Heart left ventricle (tissue), 13 donors: ENCODE measurements at regions not wholly inside any gene's neighbourhood (a gene's known extent, or its start where the extent isn't known, plus 50 kb on each side); places are given as distances from the start of the nearest gene placed in this dataset.

Experiments
- CTCF ChIP-seq, 12 donors: fragments of 200-600 bp; sonication (generic) in 4 of 12; IDR thresholded peaks; one replicate each; pipeline versions ENCODE4 v1.5.0 to v1.8.0; 2018 to 2022; ENCODE audit warnings: antibody characterized with exemption in 12 of 12, mild to moderate bottlenecking in 5 of 12
- POLR2A ChIP-seq, 2 donors: fragments of 450-650 bp; IDR thresholded peaks; one replicate each; pipeline ENCODE4 v1.6.1; 2017; ENCODE audit warnings: antibody characterized with exemption in 2 of 2, mild to moderate bottlenecking in 2 of 2, moderate library complexity in 2 of 2
- donor health status: ischemic (EF 13 %, LVEDD 7.1; RV severe dilation, severe dysfunction).
- donor health status: DM: no; HTN: yes; CAD: no.
- donor health status: DM: no; HTN: no; CAD: no.
- donor health status: ischemic (EF 25% LVEDD 6.9; RV normal size, moderate dysfunction).
- donor health status: ischemic (EF 25% LVEDD 5.7; RV mildly dilated, moderate dysfunction).
- donor health status: ischemic (EF 35%, LVEDD 5.7; RV mildly dilated, moderate dysfunction).
- donor health status: nonischemic (EF 11% LVEDD 7.7; RV severe dilation, severe dysfunction).
- donor health status: DM: yes; HTN: yes; CAD: no.
- donor health status: PGD.
- donor health status: ischemic (EF 29% LVEDD 5.4; RV normal size, mild dysfunction).
- donor health status: nonischemic (EF 23%, LVEDD 6.1; RV moderate dilation, normal function).

- TF ChIP-seq CTCF (IDR thresholded peaks at IDR 0.05) (no peak), POLR2A (IDR thresholded peaks at IDR 0.05) (no peak)
Measured at GRCh38 chr7:34327681-34328080, 330.3 kb upstream of the NPSR1 start.
